ENCODE measurements at regions not wholly inside any gene's neighbourhood (a gene's known extent, or its start where the extent isn't known, plus 50 kb on each side); places are given as distances from the start of the nearest gene placed in this dataset.

DNA sequence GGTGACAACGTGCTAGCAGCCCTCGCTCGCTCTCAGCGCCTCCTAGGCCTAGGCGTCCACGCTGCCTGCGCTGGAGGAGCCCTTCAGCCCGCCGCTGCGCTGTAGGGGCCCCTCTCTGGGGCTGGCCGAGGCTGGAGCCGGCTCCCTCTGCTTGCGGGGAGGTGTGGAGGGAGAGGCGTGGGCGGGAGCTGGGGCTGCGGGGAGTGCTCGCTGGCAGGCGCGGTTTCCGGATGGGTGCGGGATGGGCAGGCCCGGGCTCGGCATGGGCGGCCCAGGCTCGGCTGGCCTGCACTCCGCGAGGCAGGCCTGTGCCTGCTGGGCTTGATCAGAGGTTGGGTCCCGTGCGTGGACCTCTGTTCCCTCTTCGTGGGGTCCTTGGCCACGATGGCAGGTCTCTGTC is 472.6 kb downstream of the PRR16 start (continued):
- TF ChIP-seq ZNF404 (tag by site-specific recombination; IDR thresholded peaks at IDR 0.05): no peak

DNA sequence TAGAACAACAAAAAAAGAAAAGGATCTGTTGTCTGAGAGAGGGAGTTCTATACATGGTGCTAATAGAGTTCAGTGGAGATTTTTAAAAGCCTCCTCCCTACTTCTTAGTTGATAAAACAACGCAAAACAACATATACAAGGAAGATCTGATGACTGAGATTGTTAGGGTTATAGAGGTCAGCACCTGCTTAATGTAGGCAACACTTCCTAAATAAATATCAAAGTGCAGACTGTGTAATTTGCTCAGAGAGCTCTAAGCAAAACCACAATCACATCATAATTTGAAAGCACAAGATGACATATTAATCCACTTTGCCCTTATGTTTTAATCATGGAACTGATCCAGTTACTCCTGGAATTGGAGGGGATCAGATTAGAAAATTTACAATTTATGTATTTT is 474.5 kb downstream of the PRR16 start:
- no peaks in the 10 kb centered on the region for H3K4me1 ChIP-seq (ENCODE audit: control insufficient read depth, insufficient read depth, low read length)
- H3K36me3 ChIP-seq (ENCODE audit: control insufficient read depth in 2 of 2, insufficient read depth in 1 of 2, low read length in 2 of 2): no peaks in the 10 kb centered on the region
- H3K4me3 ChIP-seq (ENCODE audit: low read depth, low read length): no peak overlapping the region
- TF ChIP-seq, protein P1, sequence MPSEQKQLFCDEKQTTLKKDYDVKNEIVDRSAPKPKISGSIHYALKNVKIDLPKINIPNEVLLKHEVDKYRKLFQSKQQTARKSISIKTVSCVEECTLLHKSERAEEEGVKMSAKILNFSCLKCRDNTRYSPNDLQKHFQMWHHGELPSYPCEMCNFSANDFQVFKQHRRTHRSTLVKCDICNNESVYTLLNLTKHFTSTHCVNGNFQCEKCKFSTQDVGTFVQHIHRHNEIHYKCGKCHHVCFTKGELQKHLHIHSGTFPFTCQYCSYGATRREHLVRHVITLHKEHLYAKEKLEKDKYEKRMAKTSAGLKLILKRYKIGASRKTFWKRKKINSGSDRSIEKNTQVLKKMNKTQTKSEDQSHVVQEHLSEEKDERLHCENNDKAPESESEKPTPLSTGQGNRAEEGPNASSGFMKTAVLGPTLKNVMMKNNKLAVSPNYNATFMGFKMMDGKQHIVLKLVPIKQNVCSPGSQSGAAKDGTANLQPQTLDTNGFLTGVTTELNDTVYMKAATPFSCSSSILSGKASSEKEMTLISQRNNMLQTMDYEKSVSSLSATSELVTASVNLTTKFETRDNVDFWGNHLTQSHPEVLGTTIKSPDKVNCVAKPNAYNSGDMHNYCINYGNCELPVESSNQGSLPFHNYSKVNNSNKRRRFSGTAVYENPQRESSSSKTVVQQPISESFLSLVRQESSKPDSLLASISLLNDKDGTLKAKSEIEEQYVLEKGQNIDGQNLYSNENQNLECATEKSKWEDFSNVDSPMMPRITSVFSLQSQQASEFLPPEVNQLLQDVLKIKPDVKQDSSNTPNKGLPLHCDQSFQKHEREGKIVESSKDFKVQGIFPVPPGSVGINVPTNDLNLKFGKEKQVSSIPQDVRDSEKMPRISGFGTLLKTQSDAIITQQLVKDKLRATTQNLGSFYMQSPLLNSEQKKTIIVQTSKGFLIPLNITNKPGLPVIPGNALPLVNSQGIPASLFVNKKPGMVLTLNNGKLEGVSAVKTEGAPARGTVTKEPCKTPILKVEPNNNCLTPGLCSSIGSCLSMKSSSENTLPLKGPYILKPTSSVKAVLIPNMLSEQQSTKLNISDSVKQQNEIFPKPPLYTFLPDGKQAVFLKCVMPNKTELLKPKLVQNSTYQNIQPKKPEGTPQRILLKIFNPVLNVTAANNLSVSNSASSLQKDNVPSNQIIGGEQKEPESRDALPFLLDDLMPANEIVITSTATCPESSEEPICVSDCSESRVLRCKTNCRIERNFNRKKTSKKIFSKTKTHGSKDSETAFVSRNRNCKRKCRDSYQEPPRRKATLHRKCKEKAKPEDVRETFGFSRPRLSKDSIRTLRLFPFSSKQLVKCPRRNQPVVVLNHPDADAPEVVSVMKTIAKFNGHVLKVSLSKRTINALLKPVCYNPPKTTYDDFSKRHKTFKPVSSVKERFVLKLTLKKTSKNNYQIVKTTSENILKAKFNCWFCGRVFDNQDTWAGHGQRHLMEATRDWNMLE (tag by site-specific recombination; conservative IDR thresholded peaks at IDR 0.05; ENCODE audit: low read depth): no peak
- TF ChIP-seq, protein P2, sequence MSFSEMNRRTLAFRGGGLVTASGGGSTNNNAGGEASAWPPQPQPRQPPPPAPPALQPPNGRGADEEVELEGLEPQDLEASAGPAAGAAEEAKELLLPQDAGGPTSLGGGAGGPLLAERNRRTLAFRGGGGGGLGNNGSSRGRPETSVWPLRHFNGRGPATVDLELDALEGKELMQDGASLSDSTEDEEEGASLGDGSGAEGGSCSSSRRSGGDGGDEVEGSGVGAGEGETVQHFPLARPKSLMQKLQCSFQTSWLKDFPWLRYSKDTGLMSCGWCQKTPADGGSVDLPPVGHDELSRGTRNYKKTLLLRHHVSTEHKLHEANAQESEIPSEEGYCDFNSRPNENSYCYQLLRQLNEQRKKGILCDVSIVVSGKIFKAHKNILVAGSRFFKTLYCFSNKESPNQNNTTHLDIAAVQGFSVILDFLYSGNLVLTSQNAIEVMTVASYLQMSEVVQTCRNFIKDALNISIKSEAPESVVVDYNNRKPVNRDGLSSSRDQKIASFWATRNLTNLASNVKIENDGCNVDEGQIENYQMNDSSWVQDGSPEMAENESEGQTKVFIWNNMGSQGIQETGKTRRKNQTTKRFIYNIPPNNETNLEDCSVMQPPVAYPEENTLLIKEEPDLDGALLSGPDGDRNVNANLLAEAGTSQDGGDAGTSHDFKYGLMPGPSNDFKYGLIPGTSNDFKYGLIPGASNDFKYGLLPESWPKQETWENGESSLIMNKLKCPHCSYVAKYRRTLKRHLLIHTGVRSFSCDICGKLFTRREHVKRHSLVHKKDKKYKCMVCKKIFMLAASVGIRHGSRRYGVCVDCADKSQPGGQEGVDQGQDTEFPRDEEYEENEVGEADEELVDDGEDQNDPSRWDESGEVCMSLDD (tag by site-specific recombination; IDR thresholded peaks at IDR 0.05): no peak
- TF ChIP-seq ZNF280D (tag by site-specific recombination; IDR thresholded peaks at IDR 0.05): no peak
- TF ChIP-seq ZSCAN23 (tag by site-specific recombination; IDR thresholded peaks at IDR 0.05): no peak
- no peak for TF ChIP-seq ZNF184 (tag by site-specific recombination; IDR thresholded peaks at IDR 0.05)
- TF ChIP-seq ZNF558 (tag by site-specific recombination; IDR thresholded peaks at IDR 0.05): no peak
- TF ChIP-seq WT1 (tag by site-specific recombination; IDR thresholded peaks at IDR 0.05): no peak
- no peak for TF ChIP-seq MZF1 (tag by site-specific recombination; IDR thresholded peaks at IDR 0.05; ENCODE audit: borderline replicate concordance)
- TF ChIP-seq ZBTB21 (tag by site-specific recombination; IDR thresholded peaks at IDR 0.05): no peak
- no peak for TF ChIP-seq KLF8 (tag by site-specific recombination; IDR thresholded peaks at IDR 0.05)
- no peak for TF ChIP-seq ZNF561 (tag by site-specific recombination; IDR thresholded peaks at IDR 0.05; ENCODE audit: borderline replicate concordance)
- ChIA-PET CTCF (no interaction called here), POLR2A (no interaction called here)
- no peaks in the 10 kb centered on the region for H3K9me3 ChIP-seq (ENCODE audit: control insufficient read depth, insufficient read depth, low read depth, low read length)
- no peak overlapping the region for H3K27ac ChIP-seq (ENCODE audit: extremely low read depth, low read depth, low read length)
